HG03432 (cell line): ENCODE measurements at regions not wholly inside any gene's neighbourhood (a gene's known extent, or its start where the extent isn't known, plus 50 kb on each side); places are given as distances from the start of the nearest gene placed in this dataset.
A peak's percentile ranks its signal among the peaks of the same experiment; 100 is the strongest.
"Not testable (repeated sequence)": the region's sequence is repeated elsewhere in the genome, so short reads cannot be mapped to it uniquely, and the experiment has no call there.

ENCODE experiments used
- ATAC-seq: cut with Tn5 transposase; IDR thresholded peaks from one replicate; pipeline ENCODE4 v1.9.1; 2021; ENCODE audit warnings: mild to moderate bottlenecking, moderate library complexity; ENCODE audit not compliant: unreplicated experiment

GRCh38 chr2:207321514-207321913, 155.8 kb upstream of the KLF7 start:
- no peak for ATAC-seq

DNA sequence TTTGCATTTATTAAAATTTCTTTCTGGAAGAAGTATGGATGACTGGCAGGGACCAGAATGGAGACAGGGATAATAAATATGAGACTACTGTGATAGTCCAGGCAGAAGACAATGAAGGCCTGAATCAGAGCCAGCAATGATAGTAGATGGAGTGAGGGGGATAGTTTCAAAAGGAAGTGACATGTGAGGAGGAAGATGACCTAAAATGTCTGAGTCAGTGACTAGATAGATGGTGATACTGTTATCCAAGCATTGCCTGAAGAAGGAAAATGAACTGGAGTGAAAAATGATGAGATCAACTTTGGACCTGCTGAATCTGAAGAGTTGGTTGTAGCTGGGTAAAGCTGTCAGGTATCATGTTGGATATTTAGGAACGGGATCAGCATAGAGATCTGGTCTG, 158.3 kb upstream of the KLF7 start:
- no peak for ATAC-seq

- peak; percentile 31 for ATAC-seq
Observed at GRCh38 chr2:207327513-207327912, 161.8 kb upstream of the KLF7 start.

- ATAC-seq: peak; percentile 44
Observed at GRCh38 chr2:207328944-207329386, 163.2 kb upstream of the KLF7 start.

DNA sequence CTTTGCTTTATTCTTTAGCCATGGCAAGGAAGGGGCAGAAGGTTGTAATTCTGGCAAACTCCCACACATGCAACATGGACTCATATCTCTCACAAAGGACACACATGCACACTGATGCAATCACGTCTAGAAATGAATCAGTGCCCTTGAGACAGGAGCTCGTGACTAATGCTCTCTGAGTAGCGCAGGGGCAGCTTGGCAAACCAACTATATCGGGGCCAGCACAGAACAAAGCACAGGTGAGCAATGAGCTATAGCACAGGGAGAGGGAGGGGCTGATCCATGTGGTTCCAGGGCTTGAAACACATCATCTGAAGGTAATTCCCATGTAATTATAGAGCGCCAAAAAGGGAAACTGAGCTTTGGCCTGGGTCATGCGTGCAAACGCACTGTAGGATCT, 165.2 kb upstream of the KLF7 start:
- peak; percentile 68 for ATAC-seq

DNA sequence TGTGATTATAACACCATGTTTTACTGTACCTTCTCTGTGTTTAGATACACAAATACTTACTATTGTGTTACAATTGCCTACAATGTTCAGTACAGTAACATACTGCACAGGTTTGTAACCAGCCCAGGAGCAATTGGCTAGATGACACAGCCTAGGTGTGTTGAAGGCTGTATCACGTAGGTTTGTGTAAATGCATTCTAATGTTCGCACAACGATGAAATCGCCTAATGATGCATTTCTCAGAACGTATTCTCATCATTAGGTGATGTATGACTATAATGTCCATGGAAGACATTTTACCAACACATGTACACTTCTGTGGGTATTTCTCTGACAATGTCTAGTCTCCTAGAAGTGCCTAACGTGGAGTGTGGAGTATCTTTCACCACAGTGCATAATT, 165.9 kb upstream of the KLF7 start:
- no peak for ATAC-seq

- ATAC-seq: peak; percentile 31
Observed at GRCh38 chr2:207332480-207333212, 166.9 kb upstream of the KLF7 start.

DNA sequence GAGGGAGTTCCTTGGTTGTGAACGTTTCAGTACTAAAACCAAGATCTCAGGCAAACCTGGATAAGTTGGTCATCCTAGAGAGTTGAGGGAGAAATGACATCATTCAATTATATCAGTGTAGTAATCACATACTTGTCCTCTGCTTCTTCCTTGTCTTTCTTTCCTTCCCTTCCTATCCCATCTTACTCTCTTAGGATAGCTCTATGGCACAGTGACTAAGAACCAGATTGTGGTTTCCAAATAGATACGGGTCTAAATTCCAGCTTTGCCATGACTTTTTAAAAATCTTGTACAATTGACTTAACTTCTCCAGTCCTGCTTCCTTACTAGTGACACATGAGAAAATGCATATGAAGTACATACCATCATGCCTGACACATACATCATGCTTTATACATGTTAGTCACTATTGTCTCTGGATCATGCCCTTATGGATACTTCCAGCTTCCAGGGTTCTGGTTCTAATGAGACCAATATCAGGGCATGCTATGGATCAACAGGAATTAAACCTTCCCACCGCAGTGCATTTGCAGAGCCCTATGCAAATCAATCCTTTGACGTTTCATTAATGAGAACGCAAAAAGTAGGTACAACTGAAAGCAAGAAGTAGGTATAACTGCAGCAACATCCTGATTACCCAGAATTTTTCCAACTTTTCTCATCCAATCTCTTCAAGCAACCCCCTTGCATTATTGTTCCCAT, 168.0 kb upstream of the KLF7 start:
- no peak for ATAC-seq

DNA sequence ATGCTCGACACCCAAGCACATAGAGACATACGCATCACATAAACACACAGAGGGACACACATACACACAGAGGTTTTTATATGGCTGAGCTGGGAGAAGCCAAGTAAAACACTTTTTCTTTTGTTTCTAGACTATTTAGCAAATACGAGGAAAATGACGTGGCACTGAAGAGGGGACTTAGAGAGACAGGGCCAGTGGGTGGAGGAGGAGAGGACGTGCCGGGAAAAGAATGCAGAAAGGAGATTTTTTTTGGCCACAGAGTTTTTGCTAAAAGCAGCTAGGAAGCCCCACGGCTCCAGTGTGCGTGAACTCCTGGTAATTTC, 168.5 kb upstream of the KLF7 start:
- ATAC-seq: peak; percentile 14

DNA sequence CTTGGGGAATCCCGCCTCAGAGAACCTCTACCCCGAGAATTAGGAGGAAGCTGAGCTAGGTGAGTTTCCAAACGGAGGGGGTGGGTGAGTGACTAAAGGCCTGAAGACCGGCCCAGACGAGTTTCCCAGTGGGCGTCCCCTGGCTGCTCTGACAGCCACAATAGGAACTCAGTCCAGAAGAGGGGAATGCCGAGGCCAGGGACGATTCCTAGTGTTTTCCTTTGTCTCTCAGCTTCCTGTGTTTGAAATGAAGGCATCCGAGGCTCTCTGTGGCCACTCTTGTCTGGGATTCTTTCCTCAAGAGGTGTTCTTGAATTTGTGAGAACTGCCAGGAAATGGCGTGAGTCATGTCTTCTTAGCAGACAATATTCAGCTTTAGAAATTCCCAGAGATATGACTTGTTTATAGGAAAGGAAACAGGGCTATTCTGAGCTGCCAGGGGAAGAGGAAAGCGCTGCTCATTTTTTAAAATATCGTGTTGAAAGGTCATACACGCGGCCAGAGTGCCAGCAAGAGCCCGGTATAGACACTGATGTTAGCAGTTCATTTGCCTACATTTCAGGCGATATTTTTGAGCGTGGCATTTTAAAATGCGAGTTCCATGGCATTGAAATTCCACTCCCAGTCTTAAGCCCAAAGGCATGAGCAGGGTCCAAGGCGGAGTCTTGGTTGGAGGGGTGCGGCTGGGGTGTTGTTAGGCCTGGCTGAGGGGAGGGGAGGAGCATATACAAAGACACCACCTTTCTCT, 169.1 kb upstream of the KLF7 start:
- peak; percentile 41 for ATAC-seq

DNA sequence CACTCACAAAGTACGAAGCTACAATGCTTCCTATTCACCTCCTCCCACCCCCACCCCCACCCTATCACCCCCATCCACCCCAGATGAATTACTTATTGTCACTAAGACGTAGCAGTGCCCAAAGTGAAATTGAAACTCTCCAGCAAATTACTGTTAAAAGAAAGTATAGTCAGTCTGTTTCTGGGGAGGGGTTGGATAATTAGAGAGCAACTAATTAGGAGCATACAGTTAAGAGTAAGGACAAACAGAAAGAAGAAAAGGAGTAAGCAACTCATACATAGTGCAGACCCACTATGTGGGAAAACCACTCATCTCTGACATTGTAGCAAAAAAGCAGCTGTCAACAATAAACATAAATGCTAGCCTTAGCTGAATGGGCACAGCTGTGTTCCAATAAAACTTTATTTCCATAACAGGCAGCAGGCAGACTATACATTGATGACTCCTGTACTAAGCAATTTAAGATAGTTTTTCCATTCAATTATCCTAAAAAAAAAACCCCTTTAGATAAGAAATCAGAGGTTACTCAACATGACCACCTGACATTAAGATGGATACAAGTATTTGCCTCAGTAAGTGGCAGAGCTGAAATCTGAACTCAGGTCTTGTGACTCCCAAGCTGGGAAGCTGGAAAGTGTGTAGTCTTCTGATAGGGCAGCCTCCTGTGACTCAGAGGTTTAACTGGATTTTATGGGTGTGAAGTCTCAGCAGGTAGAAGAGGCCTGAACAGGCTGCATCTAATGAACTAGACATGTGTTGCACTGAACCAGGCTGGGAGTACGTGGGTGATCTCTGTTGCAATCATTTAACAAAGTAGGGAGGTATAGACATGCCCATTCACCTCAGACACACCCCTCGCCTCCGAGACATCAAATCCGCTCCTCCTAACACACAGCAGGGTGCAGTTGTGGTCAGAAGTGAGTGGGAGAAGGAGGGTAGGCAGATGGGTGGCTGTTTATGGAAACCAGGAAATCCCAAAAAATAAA, 171.8 kb upstream of the KLF7 start:
- peak; percentile 45 for ATAC-seq

DNA sequence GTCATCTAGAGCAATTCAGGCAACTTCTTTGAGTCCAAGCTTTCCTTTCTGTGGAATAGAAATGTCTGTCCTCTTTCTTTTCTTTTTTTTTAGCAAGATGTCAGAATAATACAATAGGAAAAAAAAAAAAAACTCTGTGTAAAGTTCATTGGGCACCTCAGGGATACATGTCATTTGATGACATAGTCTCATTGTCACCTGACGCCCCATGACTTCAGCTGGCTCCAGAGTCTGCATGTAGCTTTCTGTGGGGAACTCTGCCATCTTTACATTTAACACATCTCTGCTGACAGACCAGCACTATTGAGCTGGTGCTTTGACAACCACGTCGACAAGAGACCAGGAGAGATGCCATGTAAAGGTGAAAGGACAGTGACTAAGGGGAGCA, 172.5 kb upstream of the KLF7 start:
- no peak for ATAC-seq

DNA sequence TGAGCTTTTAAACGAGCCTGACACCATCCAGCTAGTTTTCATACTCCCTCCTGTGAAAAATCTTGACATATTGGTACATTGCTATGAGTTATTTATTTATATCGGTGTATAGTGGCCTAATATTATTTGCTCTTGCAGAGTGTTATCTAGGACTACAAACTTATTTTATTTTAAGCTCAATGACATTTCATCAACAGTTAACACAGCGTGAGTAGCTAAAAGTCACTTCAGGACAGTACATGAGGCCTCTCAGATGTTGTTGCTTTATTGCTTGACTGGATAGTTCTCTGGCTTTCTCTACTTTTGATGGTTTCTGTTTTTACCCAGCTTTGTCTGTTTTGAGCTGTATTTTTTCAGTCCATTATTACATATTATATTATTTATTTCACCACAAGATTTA, 172.9 kb upstream of the KLF7 start:
- no peak for ATAC-seq

- no peak for ATAC-seq
Observed at GRCh38 chr2:207341112-207341750, 175.5 kb upstream of the KLF7 start.

- ATAC-seq: no peak
Observed at GRCh38 chr2:207341804-207342203, 176.1 kb upstream of the KLF7 start.

DNA sequence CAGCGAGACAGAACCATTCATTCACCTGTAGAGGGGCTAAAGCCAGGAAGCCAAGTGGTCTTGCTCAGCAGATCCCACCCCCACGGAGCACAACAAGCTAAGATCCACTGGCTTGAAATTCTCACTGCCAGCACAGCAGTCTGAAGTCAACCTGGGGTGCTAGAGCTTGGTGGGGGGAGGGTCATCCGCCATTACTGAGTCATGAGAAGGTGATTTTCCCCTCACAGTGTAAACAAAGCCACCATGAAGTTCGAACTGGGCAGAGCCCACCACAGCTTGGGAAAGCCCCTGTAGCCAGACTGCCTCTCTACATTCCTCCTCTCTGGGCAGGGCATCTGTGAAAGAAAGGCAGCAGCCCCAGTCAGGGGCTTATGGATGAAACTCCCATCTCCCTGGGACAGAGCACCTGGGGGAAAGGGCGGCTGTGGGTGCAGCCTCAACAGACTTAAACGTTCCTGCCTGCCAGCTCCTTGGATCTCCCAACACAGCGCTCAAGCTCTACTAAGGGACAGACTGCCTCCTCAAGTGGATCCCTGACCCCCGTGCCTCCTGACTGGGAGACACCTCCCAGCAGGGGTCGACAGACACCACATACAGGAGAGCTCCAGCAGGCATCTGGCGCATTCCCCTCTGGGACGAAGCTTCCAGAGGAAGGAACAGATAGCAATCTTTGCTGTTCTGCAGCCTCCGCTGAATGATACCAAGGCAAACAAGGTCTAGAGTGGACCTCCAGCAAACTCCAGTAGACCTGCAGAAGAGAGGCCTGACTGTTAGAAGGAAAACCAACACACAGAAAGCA, 179.0 kb upstream of the KLF7 start:
- ATAC-seq: not testable (repeated sequence)

DNA sequence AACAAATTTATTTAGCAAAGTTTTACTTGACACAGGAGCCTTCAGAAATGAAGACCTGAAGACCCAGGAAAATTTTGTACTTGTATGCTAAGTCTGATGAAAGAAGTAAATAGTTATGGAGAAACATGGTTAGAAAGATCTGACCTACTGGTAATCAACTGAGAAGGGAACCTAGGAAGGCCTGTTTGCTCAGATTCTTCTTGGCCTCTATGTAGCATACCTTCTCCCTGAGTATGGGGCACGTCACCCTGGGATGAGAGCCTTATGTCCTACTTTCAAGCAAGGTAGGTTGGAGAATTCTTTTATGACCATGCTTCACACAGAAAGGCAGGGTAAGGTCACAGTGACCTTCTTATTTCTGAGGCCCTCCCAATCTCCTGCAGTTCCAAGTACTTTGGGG, 178.6 kb upstream of the CREB1 start:
- no peak for ATAC-seq

DNA sequence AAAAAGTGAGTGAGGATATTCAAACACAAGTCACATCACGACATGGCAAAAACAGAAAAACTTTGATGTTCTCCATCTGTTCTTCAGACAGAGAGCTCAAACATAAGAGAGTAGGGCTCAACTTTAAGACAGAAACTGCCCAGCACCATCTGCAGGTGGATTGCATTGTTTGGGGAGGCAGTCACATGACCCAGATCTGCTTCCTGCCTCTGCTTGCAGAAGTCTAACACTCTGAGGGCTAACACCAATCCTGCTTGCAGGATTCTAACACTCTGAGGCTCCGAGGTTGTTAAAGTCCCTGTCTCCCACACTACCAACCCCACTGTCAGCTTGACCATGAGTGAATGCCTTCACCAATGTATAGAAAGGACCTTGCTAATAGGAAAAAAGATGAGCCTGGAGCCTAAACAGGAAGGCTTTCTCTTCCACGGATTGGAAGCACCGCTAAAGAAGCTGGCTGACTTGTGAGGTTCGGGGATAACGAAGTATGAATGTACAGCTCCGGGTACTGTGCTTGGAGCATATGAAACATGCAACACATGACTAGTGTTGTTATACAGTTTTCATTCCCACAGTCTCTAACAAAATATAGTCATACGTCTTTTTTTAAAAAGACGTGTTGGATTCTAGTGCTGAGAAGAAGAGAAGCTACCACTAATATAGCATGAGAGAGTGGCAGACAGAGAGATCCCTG, 176.6 kb upstream of the CREB1 start:
- ATAC-seq: peak; percentile 71

DNA sequence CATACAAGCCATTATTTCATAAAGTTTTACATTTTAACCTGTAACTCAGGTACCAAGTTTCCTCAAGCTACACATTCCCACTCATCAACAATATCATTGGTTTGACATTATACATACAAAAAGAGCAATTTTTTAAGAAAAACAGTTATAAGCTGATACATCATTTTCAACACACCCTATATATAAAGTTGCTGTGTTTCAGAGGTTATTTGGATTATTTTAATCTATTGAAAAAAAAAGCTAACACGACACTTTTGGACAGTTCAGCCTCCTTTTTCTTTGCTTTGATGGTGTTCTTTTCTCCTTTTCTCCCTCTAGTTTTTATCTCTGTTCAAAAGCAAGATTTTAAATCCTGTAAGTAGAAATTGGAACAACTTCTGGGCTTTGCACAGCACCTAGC, 175.9 kb upstream of the CREB1 start:
- ATAC-seq: no peak
